Testis (tissue), 2 donors: ENCODE measurements at regions not wholly inside any gene's neighbourhood (a gene's known extent, or its start where the extent isn't known, plus 50 kb on each side); places are given as distances from the start of the nearest gene placed in this dataset.

ENCODE experiments used
- DNase-seq: peaks from one replicate; pipeline ENCODE4 v3.0.0-alpha.2; 2019
- H3K27ac ChIP-seq, 2 donors: fragments of 200-600 bp; sonication (generic); one replicate each; pipeline ENCODE4 v1.5.1; 2019
- H3K27me3 ChIP-seq: fragments of 200-600 bp; sonication (generic); one replicate; pipeline ENCODE4 v1.5.1; 2019
- H3K36me3 ChIP-seq: fragments of 200-600 bp; sonication (generic); one replicate; pipeline ENCODE4 v1.5.1; 2017; ENCODE audit warnings: low read depth; ENCODE audit errors: missing control alignments
- H3K4me1 ChIP-seq: fragments of 200-600 bp; sonication (generic); one replicate; pipeline ENCODE4 v1.5.1; 2019
- H3K4me3 ChIP-seq, 2 donors: fragments of 200-600 bp; sonication (generic); one replicate each; pipeline ENCODE4 v1.5.1; 2017 to 2019
- H3K9me3 ChIP-seq: fragments of 200-600 bp; sonication (generic); one replicate; pipeline ENCODE4 v1.5.1; 2017
- CTCF ChIP-seq, 3 experiments: fragments of 450-650 bp in 2 of 3; fragments of 200-600 bp in 1 of 3; sonication (generic) in 1 of 3; IDR thresholded peaks; one replicate each; pipeline ENCODE4 v1.5.1; 2016 to 2019; ENCODE audit warnings: antibody characterized with exemption in 3 of 3, mild to moderate bottlenecking in 2 of 3, moderate library complexity in 1 of 3
- POLR2A ChIP-seq: fragments of 450-650 bp; IDR thresholded peaks from one replicate; pipeline ENCODE4 v1.6.1; 2017; ENCODE audit warnings: antibody characterized with exemption, mild to moderate bottlenecking, moderate library complexity
- WGBS, 2 donors: methylation state at CpG; one replicate each; pipeline ENCODE4 v1.1.5; 2018; 5-methylcytosine and 5-hydroxymethylcytosine counted together
- intact Hi-C: fragments of 100-400 bp; cut with DNase I; formaldehyde crosslinking; loops from one replicate; pipeline ENCODE4 v1.15.1; 2023; ENCODE audit warnings: low total_unique reads

DNA sequence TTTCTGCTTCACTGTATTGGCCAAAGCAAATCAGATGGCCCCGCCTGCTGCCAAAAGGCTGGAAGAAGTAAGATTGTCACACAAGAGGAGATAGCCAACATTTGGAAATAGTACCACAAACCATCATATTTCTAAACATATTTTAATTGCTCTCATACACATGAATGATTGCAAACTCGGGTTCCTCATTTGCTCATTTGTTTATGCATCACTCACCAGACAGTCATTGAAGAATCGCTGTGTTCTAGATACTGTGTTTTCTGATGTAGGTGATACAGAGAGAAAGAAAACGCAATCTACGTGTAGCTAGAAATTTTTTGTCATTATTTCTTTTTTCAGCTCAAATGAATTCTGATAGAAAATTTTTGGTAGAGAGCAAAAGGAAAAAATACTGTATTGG is 1103.4 kb downstream of the TSN start:
- no peaks in the 10 kb centered on the region for H3K27me3 ChIP-seq
- TF ChIP-seq CTCF (IDR thresholded peaks at IDR 0.05), result no peak
- TF ChIP-seq POLR2A, result no peak
- WGBS, 2 donors, result 82 to 84% methylated on average over 5 of the region's 5 CpGs
- H3K4me1 ChIP-seq, result no peaks in the 10 kb centered on the region
- intact Hi-C loops, result no loop called here
- no peaks in the 10 kb centered on the region for H3K9me3 ChIP-seq
- H3K4me3 ChIP-seq, result no peak overlapping the region
- DNase-seq, result no peak
- H3K27ac ChIP-seq, result no peak overlapping the region
- no peaks in the 10 kb centered on the region for H3K36me3 ChIP-seq

DNA sequence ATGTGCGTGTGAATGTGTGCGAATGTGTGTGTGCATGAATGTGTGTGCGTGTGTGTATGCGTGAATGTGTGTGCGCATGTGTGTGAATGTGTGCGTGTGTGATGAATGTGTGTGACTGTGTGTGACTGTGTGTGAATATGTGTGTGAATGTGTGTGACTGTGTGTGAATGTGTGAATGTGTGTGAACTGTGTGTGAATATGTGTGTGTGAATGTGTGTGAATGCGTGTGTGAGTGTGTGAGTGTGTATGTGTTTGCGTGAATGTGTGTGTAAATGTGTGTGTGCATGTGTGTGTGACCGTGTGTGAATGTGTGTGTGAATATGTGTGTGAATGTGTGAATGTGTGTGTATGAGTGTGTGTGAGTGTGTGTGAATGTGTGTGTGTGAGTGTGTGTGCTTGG is 1103.8 kb downstream of the TSN start:
- H3K36me3 ChIP-seq, result no peaks in the 10 kb centered on the region
- TF ChIP-seq POLR2A (no peak), CTCF (IDR thresholded peaks at IDR 0.05) (no peak)
- DNase-seq, result no peak
- H3K27me3 ChIP-seq, result no peaks in the 10 kb centered on the region
- intact Hi-C loops, result no loop called here
- H3K9me3 ChIP-seq, result no peaks in the 10 kb centered on the region
- 72 to 85% methylated on average over 9 of the region's 9 CpGs for WGBS, 2 donors
- no peak overlapping the region for H3K27ac ChIP-seq
- H3K4me3 ChIP-seq, result no peak overlapping the region
- no peaks in the 10 kb centered on the region for H3K4me1 ChIP-seq

DNA sequence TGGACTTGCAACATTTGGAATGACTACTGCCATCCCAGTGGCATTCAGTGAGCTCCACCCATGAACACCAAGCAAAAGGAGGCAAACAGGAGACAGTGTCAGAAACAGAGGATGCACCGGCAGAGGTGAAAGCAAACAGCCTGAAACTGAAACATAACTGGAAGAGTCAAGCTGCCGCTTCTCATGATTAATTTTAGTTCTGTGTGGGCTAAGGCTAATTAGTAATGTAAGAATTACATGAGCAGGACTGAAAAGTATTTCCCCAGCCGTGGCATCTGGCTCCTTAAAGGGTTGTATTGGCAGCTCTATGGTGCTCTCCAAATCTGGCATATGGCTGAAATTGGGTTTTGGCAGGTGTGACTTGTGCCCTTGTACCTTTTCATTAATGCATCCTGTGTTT is 1108.1 kb downstream of the TSN start:
- intact Hi-C loops, result no loop called here
- no peak for DNase-seq
- Histone ChIP-seq H3K27me3 (no peaks in the 10 kb centered on the region), H3K4me1 (no peaks in the 10 kb centered on the region), H3K4me3 (no peak overlapping the region), H3K27ac (no peak overlapping the region), H3K36me3 (no peaks in the 10 kb centered on the region), H3K9me3 (no peaks in the 10 kb centered on the region)
- WGBS, 2 donors, result 30 to 46% methylated on average over 3 of the region's 3 CpGs
- no peak for TF ChIP-seq POLR2A
- no peak for TF ChIP-seq CTCF (IDR thresholded peaks at IDR 0.05)

DNA sequence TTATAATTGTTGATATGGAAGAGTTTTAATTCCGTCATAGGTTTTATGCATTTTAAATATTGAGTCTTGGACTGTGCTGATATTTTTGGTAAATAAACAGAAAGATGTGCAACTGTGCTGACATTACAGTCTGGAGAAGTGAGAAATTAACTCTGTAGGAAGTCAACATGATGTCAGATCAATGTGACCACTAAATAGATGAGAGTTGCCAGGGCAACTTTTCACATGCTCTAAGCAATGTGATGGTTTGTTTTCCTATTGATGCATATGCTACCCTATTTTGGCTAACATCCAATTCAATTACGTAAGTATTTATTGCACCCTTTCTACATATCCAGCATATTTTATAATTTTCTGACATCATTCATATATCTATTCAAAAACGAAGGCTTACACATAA is 1109.3 kb downstream of the TSN start:
- WGBS, 2 donors, result 85 to 91% methylated on average over 3 of the region's 3 CpGs
- Histone ChIP-seq H3K4me1 (no peaks in the 10 kb centered on the region), H3K27ac (no peak overlapping the region), H3K9me3 (no peaks in the 10 kb centered on the region), H3K4me3 (no peak overlapping the region), H3K36me3 (no peaks in the 10 kb centered on the region), H3K27me3 (no peaks in the 10 kb centered on the region)
- no peak for TF ChIP-seq POLR2A
- no peak for TF ChIP-seq CTCF (IDR thresholded peaks at IDR 0.05)
- intact Hi-C loops, result no loop called here
- DNase-seq, result no peak

- Histone ChIP-seq H3K36me3 (no peaks in the 10 kb centered on the region), H3K9me3 (no peaks in the 10 kb centered on the region), H3K4me1 (no peaks in the 10 kb centered on the region), H3K4me3 (no peak overlapping the region), H3K27me3 (no peaks in the 10 kb centered on the region), H3K27ac (no peak overlapping the region)
- intact Hi-C loops, result no loop called here
- TF ChIP-seq POLR2A (no peak), CTCF (IDR thresholded peaks at IDR 0.05) (no peak)
- DNase-seq, result no peak
These were observed 1110.6 kb downstream of the TSN start for GRCh38 chr2:122866095-122866494.
